GM12865 (cell line): ENCODE measurements at regions not wholly inside any gene's neighbourhood (a gene's known extent, or its start where the extent isn't known, plus 50 kb on each side); places are given as distances from the start of the nearest gene placed in this dataset.
"Not testable (repeated sequence)": the region's sequence is repeated elsewhere in the genome, so short reads cannot be mapped to it uniquely, and the experiment has no call there.

Source experiments
- DNase-seq: peaks from one replicate; pipeline ENCODE4 v3.0.0; 2010; ENCODE audit warnings: low read depth
- H3K4me3 ChIP-seq: 2 replicates; pipeline ENCODE4 v1.5.1; 2011; ENCODE audit warnings: mild to moderate bottlenecking, low read depth, low read length, control low read depth
- TF ChIP-seq, protein P1 (sequence below): IDR thresholded peaks from 2 replicates; pipeline ENCODE4 v1.5.1; 2011; ENCODE audit warnings: low read length, control low read depth, low read depth, inconsistent platforms; ENCODE audit not compliant: insufficient read depth; ENCODE audit errors: missing control alignments

- no peak for DNase-seq
- TF ChIP-seq, protein P1, sequence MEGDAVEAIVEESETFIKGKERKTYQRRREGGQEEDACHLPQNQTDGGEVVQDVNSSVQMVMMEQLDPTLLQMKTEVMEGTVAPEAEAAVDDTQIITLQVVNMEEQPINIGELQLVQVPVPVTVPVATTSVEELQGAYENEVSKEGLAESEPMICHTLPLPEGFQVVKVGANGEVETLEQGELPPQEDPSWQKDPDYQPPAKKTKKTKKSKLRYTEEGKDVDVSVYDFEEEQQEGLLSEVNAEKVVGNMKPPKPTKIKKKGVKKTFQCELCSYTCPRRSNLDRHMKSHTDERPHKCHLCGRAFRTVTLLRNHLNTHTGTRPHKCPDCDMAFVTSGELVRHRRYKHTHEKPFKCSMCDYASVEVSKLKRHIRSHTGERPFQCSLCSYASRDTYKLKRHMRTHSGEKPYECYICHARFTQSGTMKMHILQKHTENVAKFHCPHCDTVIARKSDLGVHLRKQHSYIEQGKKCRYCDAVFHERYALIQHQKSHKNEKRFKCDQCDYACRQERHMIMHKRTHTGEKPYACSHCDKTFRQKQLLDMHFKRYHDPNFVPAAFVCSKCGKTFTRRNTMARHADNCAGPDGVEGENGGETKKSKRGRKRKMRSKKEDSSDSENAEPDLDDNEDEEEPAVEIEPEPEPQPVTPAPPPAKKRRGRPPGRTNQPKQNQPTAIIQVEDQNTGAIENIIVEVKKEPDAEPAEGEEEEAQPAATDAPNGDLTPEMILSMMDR = no peak
- H3K4me3 ChIP-seq = no peak overlapping the region
These were observed 245.4 kb upstream of the TMEM132C start for GRCh38 chr12:128021561-128021960.

- no peak for DNase-seq
- TF ChIP-seq, protein P1 = no peak
- no peak overlapping the region for H3K4me3 ChIP-seq
These were observed 241.3 kb upstream of the TMEM132C start for GRCh38 chr12:128025589-128026245.

- no peak for DNase-seq
- TF ChIP-seq, protein P1 = no peak
- no peak overlapping the region for H3K4me3 ChIP-seq
These were observed 240.0 kb upstream of the TMEM132C start for GRCh38 chr12:128026696-128027574.

- TF ChIP-seq, protein P1 = no peak
- DNase-seq = no peak
These were observed 233.5 kb upstream of the TMEM132C start for GRCh38 chr12:128033473-128033872.

DNA sequence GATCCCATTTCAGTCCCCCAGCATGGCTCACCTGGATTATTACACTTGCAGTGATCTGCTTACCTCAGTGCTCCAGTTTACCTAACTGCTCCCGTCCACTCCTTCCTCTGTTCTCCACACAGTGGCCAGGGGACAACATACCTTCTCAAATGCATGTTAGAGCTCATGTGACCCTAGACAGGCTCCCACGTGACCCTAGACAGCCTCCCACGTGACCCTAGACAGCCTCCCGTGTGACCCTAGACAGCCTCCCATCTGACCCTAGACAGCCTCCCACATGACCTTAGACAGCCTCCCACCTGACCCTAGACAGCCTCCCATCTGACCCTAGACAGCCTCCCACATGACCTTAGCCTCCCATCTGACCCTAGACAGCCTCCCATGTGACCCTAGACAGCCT, 226.0 kb upstream of the TMEM132C start:
- TF ChIP-seq, protein P1 = no peak
- DNase-seq = no peak
- no peak overlapping the region for H3K4me3 ChIP-seq

More at GRCh38 chr12:128033473-128033872, 233.5 kb upstream of the TMEM132C start:
- no peak overlapping the region for H3K4me3 ChIP-seq

DNA sequence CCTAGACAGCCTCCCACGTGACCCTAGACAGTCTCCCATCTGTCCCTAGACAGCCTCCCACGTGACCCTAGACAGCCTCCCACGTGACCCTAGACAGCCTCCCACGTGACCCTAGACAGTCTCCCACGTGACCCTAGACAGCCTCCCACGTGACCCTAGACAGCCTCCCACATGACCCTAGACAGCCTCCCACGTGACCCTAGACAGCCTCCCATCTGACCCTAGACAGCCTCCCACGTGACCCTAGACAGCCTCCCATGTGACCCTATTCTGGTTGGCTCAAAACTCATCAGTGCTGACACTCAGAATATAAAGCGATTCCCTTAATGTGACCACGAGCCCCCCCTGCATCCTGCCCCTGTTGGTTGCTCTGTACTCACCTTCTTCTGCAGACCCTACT, 224.7 kb upstream of the TMEM132C start:
- DNase-seq, H3K4me3 ChIP-seq: not testable (repeated sequence)

GRCh38 chr12:128042825-128043224, 224.1 kb upstream of the TMEM132C start:
- H3K4me3 ChIP-seq = no peak overlapping the region
- no peak for DNase-seq
- TF ChIP-seq, protein P1 = no peak
